HEK293 (cell line): ENCODE measurements at regions not wholly inside any gene's neighbourhood (a gene's known extent, or its start where the extent isn't known, plus 50 kb on each side); places are given as distances from the start of the nearest gene placed in this dataset.

Source experiments
- CTCF ChIA-PET: fragments of 350-600 bp; formaldehyde crosslinking; extraction: SDS; loops from one replicate; lab custom pipeline; 2021; ENCODE audit warnings: antibody characterized with exemption; lab: Yijun Ruan, JAX
- POLR2A ChIA-PET: fragments of 300-600 bp; formaldehyde crosslinking; extraction: SDS; loops from one replicate; lab custom pipeline; 2020; ENCODE audit warnings: antibody characterized with exemption, inconsistent platforms; lab: Yijun Ruan, JAX
- H3K27ac ChIP-seq: fragments of 200-500 bp; sonication (Bioruptor generic); 2 replicates; pipeline ENCODE4 v1.5.1; 2014; ENCODE audit warnings: low read depth, low read length, control low read depth, inconsistent platforms; ENCODE audit errors: extremely low read depth
- H3K36me3 ChIP-seq, 2 experiments: fragments of 200-500 bp in 1 of 2; sonication (Bioruptor generic) in 1 of 2; 1 replicate in 1 of 2; 2 replicates in 1 of 2; pipeline ENCODE4 v1.5.1; 2014 to 2017; ENCODE audit warnings: inconsistent platforms in 2 of 2, low read length in 2 of 2; ENCODE audit not compliant: control insufficient read depth in 2 of 2, insufficient read depth in 1 of 2
- H3K4me1 ChIP-seq: fragments of 200-500 bp; sonication (Bioruptor generic); 2 replicates; pipeline ENCODE4 v1.5.1; 2014; ENCODE audit warnings: mild to moderate bottlenecking, low read length, inconsistent platforms; ENCODE audit not compliant: control insufficient read depth, insufficient read depth
- H3K4me3 ChIP-seq: 2 replicates; pipeline ENCODE4 v1.5.1; 2011; ENCODE audit warnings: low read depth, mild to moderate bottlenecking, control low read depth, low read length, moderate library complexity
- H3K9me3 ChIP-seq: fragments of 200-500 bp; sonication (Bioruptor generic); 2 replicates; pipeline ENCODE4 v1.5.1; 2014; ENCODE audit warnings: low read depth, low read length, inconsistent platforms; ENCODE audit not compliant: control insufficient read depth, insufficient read depth
- GLIS1 ChIP-seq: fragments of 450-650 bp; formaldehyde crosslinking; IDR thresholded peaks from 2 replicates; pipeline ENCODE4 v1.5.1; 2016; ENCODE audit warnings: missing biosample characterization, missing genetic modification characterization
- GLIS2 ChIP-seq: fragments of 450-650 bp; formaldehyde crosslinking; IDR thresholded peaks from 2 replicates; pipeline ENCODE4 v1.5.1; 2016; ENCODE audit warnings: missing biosample characterization, missing genetic modification characterization
- IKZF3 ChIP-seq: fragments of 450-650 bp; IDR thresholded peaks from 2 replicates; pipeline ENCODE4 v1.5.0; 2018; ENCODE audit warnings: missing biosample characterization, mild to moderate bottlenecking, missing genetic modification characterization, moderate library complexity
- KLF17 ChIP-seq: fragments of 450-650 bp; formaldehyde crosslinking; IDR thresholded peaks from 2 replicates; pipeline ENCODE4 v1.5.1; 2016; ENCODE audit warnings: missing biosample characterization, missing genetic modification characterization
- MYNN ChIP-seq: fragments of 450-650 bp; formaldehyde crosslinking; IDR thresholded peaks from 2 replicates; pipeline ENCODE4 v1.5.1; 2016; ENCODE audit warnings: missing biosample characterization, missing genetic modification characterization, borderline replicate concordance
- ZBTB17 ChIP-seq: fragments of 450-650 bp; formaldehyde crosslinking; IDR thresholded peaks from 2 replicates; pipeline ENCODE4 v1.5.1; 2016; ENCODE audit warnings: missing biosample characterization, missing genetic modification characterization
- ZEB2 ChIP-seq: fragments of 450-650 bp; formaldehyde crosslinking; IDR thresholded peaks from 2 replicates; pipeline ENCODE4 v1.5.1; 2016; ENCODE audit warnings: missing biosample characterization, missing genetic modification characterization
- ZFP69B ChIP-seq: fragments of 450-650 bp; formaldehyde crosslinking; IDR thresholded peaks from 2 replicates; pipeline ENCODE4 v1.5.1; 2016; ENCODE audit warnings: missing biosample characterization, missing genetic modification characterization
- ZNF169 ChIP-seq: fragments of 450-650 bp; formaldehyde crosslinking; IDR thresholded peaks from 2 replicates; pipeline ENCODE4 v1.5.1; 2016; ENCODE audit warnings: missing biosample characterization, missing genetic modification characterization
- ZNF202 ChIP-seq: fragments of 450-650 bp; formaldehyde crosslinking; IDR thresholded peaks from 2 replicates; pipeline ENCODE4 v1.5.1; 2016; ENCODE audit warnings: missing biosample characterization, missing genetic modification characterization, borderline replicate concordance
- ZNF221 ChIP-seq: fragments of 450-650 bp; formaldehyde crosslinking; IDR thresholded peaks from 2 replicates; pipeline ENCODE4 v1.5.1; 2017; ENCODE audit warnings: missing biosample characterization, missing genetic modification characterization, borderline replicate concordance
- ZNF473 ChIP-seq: fragments of 450-650 bp; formaldehyde crosslinking; IDR thresholded peaks from 2 replicates; pipeline ENCODE4 v1.5.1; 2017; ENCODE audit warnings: missing biosample characterization, missing genetic modification characterization
- ZNF670 ChIP-seq: fragments of 450-650 bp; formaldehyde crosslinking; IDR thresholded peaks from 2 replicates; pipeline ENCODE4 v1.5.1; 2016; ENCODE audit warnings: missing biosample characterization, missing genetic modification characterization, low read depth
- ZNF707 ChIP-seq: fragments of 450-650 bp; formaldehyde crosslinking; IDR thresholded peaks from 2 replicates; pipeline ENCODE4 v1.5.1; 2016; ENCODE audit warnings: missing biosample characterization, missing genetic modification characterization
- ZNF747 ChIP-seq: fragments of 450-650 bp; formaldehyde crosslinking; IDR thresholded peaks from 2 replicates; pipeline ENCODE4 v1.5.1; 2016; ENCODE audit warnings: missing biosample characterization, missing genetic modification characterization
- ZNF776 ChIP-seq: fragments of 450-650 bp; formaldehyde crosslinking; IDR thresholded peaks from 2 replicates; pipeline ENCODE4 v1.5.0; 2017; ENCODE audit warnings: missing biosample characterization, missing genetic modification characterization, borderline replicate concordance
- ZNF791 ChIP-seq: fragments of 450-650 bp; formaldehyde crosslinking; IDR thresholded peaks from 2 replicates; pipeline ENCODE4 v1.5.1; 2016; ENCODE audit warnings: missing biosample characterization, missing genetic modification characterization
- ZNF837 ChIP-seq: fragments of 450-650 bp; formaldehyde crosslinking; IDR thresholded peaks from 2 replicates; pipeline ENCODE4 v1.5.1; 2016; ENCODE audit warnings: missing biosample characterization, missing genetic modification characterization
- ZXDB ChIP-seq: fragments of 450-650 bp; formaldehyde crosslinking; IDR thresholded peaks from 2 replicates; pipeline ENCODE4 v1.5.1; 2016; ENCODE audit warnings: missing biosample characterization, missing genetic modification characterization
- TF ChIP-seq, protein P1 (sequence below): fragments of 450-650 bp; formaldehyde crosslinking; IDR thresholded peaks from 2 replicates; pipeline ENCODE4 v1.5.1; 2016; ENCODE audit warnings: missing biosample characterization, missing genetic modification characterization
- TF ChIP-seq, protein P2 (sequence below): fragments of 450-650 bp; IDR thresholded peaks from 2 replicates; pipeline ENCODE4 v1.5.1; 2018; ENCODE audit warnings: missing biosample characterization, mild to moderate bottlenecking, missing genetic modification characterization

DNA sequence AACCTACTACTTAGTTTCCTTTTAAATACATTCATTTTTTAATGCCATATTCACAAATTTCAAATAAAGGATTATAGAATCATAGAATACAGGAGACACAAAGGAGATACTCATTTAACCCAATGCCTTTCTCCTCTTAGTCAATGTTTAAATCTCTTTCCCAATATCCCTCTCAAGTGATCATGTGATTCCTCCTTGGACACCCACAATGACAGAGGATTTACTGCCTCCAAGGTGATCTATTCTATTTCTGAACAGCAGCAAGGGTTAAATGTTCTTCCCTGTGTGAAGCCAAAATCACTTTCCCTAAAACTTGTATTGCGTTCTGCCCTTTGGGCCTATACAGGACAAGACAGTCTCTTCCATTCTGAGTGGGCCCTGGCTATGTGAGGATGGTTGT lies 73.3 kb upstream of the PICALM start:
- ChIA-PET POLR2A (no interaction called here), CTCF (no interaction called here)
- no peak overlapping the region for H3K4me3 ChIP-seq
- no peak for TF ChIP-seq ZNF221 (tag by site-specific recombination)
- no peak for TF ChIP-seq ZNF791
- TF ChIP-seq ZXDB (tag by site-specific recombination): no peak
- TF ChIP-seq ZNF202: no peak
- TF ChIP-seq ZNF707 (tag by site-specific recombination): no peak
- no peak for TF ChIP-seq ZFP69B (tag by site-specific recombination)
- TF ChIP-seq KLF17 (tag by site-specific recombination): no peak
- TF ChIP-seq, protein P1, sequence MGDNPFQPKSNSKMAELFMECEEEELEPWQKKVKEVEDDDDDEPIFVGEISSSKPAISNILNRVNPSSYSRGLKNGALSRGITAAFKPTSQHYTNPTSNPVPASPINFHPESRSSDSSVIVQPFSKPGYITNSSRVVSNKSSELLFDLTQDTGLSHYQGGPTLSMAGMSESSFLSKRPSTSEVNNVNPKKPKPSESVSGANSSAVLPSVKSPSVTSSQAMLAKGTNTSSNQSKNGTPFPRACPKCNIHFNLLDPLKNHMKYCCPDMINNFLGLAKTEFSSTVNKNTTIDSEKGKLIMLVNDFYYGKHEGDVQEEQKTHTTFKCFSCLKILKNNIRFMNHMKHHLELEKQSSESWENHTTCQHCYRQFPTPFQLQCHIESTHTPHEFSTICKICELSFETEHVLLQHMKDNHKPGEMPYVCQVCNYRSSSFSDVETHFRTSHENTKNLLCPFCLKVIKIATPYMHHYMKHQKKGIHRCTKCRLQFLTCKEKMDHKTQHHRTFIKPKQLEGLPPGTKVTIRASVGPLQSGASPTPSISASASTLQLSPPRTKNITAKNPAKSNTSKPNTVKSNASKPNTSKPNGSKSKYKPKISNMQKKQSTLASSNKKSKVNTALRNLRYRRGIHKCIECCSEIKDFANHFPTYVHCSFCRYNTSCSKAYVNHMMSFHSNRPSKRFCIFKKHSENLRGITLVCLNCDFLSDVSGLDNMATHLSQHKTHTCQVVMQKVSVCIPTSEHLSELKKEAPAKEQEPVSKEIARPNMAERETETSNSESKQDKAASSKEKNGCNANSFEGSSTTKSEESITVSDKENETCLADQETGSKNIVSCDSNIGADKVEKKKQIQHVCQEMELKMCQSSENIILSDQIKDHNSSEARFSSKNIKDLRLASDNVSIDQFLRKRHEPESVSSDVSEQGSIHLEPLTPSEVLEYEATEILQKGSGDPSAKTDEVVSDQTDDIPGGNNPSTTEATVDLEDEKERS (tag by site-specific recombination): no peak
- no peaks in the 10 kb centered on the region for H3K36me3 ChIP-seq
- no peaks in the 10 kb centered on the region for H3K4me1 ChIP-seq
- no peak overlapping the region for H3K27ac ChIP-seq
- no peaks in the 10 kb centered on the region for H3K9me3 ChIP-seq

DNA sequence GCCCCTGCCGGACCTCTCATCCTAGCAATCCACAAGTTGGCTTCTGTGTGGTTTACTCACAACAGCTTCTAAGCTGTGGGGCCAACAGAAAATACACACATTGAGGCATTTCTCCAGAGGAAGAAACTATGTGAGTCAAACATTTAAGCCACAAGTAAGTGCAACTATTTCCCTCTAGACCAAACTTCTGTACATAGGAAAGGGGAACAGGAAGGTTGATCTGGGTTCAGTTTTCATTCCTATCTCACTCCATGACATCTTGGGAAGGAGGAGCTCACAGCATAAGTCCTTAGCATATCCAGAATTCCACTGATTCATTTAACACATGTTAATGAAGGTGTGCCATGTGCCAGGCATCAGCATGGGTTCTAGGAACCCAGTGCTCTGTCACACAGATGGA lies 72.8 kb upstream of the PICALM start:
- H3K4me1 ChIP-seq: no peaks in the 10 kb centered on the region
- CTCF ChIA-PET: no interaction called here
- no peaks in the 10 kb centered on the region for H3K9me3 ChIP-seq
- H3K36me3 ChIP-seq: no peaks in the 10 kb centered on the region
- TF ChIP-seq IKZF3 (no peak), ZNF473 (no peak), ZEB2 (no peak)
- no peak overlapping the region for H3K4me3 ChIP-seq
- H3K27ac ChIP-seq: no peak overlapping the region
- POLR2A ChIA-PET: no interaction called here

DNA sequence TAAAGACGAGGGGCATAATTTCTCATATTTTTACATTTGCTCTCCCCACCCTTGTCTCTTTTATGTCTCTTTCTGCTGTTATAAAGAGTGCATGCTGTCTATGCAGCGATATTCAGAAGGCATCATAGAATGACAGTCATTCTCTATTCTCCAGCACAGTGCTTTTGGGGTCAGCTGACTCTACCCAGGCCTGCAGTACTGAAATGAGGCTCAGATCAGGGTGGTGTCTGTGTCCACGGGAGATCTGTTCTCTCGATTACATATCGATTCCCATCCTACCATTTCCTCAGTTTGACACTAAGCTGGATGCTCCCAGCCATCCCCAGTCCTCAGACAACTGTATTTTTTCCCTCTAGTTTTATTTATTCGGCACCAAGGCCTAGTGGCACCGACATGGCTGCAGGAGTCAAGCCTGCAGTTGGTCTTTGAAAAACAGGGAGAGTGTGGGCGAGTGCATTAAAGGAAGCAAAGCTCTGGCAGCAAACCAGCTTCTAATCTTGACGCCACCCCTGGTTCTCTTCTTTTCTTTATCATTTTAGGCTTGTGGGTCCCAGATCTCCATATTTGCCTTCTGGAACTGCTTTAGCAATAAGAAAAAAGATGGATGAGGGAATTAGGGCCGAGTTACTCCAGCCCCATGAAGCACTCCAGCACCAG lies 71.6 kb upstream of the PICALM start:
- Histone ChIP-seq H3K36me3 (no peaks in the 10 kb centered on the region), H3K27ac (no peak overlapping the region), H3K4me1 (no peaks in the 10 kb centered on the region), H3K4me3 (no peak overlapping the region), H3K9me3 (no peaks in the 10 kb centered on the region)
- ChIA-PET POLR2A (no interaction called here), CTCF (no interaction called here)
- TF ChIP-seq ZNF776 (tag by site-specific recombination): no peak
- no peak for TF ChIP-seq MYNN (tag by site-specific recombination)
- no peak for TF ChIP-seq GLIS1 (tag by site-specific recombination)
- no peak for TF ChIP-seq GLIS2 (tag by site-specific recombination)
- TF ChIP-seq ZBTB17: no peak
- no peak for TF ChIP-seq ZNF837
- TF ChIP-seq, protein P2, sequence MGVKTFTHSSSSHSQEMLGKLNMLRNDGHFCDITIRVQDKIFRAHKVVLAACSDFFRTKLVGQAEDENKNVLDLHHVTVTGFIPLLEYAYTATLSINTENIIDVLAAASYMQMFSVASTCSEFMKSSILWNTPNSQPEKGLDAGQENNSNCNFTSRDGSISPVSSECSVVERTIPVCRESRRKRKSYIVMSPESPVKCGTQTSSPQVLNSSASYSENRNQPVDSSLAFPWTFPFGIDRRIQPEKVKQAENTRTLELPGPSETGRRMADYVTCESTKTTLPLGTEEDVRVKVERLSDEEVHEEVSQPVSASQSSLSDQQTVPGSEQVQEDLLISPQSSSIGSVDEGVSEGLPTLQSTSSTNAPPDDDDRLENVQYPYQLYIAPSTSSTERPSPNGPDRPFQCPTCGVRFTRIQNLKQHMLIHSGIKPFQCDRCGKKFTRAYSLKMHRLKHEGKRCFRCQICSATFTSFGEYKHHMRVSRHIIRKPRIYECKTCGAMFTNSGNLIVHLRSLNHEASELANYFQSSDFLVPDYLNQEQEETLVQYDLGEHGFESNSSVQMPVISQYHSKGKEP (tag by site-specific recombination): no peak
- TF ChIP-seq ZNF169 (tag by site-specific recombination): no peak
- TF ChIP-seq ZNF747 (tag by site-specific recombination): no peak
- TF ChIP-seq ZNF670: no peak
